DND-41 (cell line): ENCODE measurements at regions not wholly inside any gene's neighbourhood (a gene's known extent, or its start where the extent isn't known, plus 50 kb on each side); places are given as distances from the start of the nearest gene placed in this dataset.
A peak's percentile ranks its signal among the peaks of the same experiment; 100 is the strongest.

ENCODE experiments used
- ATAC-seq: fragments of 200-7000 bp; cut with Tn5 transposase; 3 replicates; pipeline ENCODE4 v1.9.1; 2021; ENCODE audit warnings: low read depth; ENCODE audit not compliant: insufficient read depth
- DNase-seq: peaks from one replicate; pipeline ENCODE4 v3.0.0-alpha.2; 2020
- H2AFZ ChIP-seq: 2 replicates; pipeline ENCODE4 v1.6.0; 2012; ENCODE audit warnings: low read depth, low read length
- H3K27ac ChIP-seq: 2 replicates; pipeline ENCODE4 v1.5.1; 2012; ENCODE audit warnings: low read length, inconsistent platforms
- H3K27me3 ChIP-seq: fragments of 200-600 bp; sonication (generic); 2 replicates; pipeline ENCODE4 v1.6.0; 2012; ENCODE audit warnings: low read length, mild to moderate bottlenecking, inconsistent platforms; ENCODE audit not compliant: insufficient read depth, poor library complexity
- H3K36me3 ChIP-seq: 2 replicates; pipeline ENCODE4 v1.5.1; 2012; ENCODE audit warnings: low read length, inconsistent platforms; ENCODE audit not compliant: insufficient read depth
- H3K4me1 ChIP-seq: 2 replicates; pipeline ENCODE4 v1.5.1; 2012; ENCODE audit warnings: mild to moderate bottlenecking, low read length; ENCODE audit not compliant: insufficient read depth
- H3K4me2 ChIP-seq: 2 replicates; pipeline ENCODE4 v1.6.0; 2012; ENCODE audit warnings: mild to moderate bottlenecking, moderate library complexity, low read length, inconsistent platforms; ENCODE audit not compliant: insufficient read depth
- H3K4me3 ChIP-seq, 2 experiments: fragments of 200-600 bp in 1 of 2; shearing (Covaris generic) in 1 of 2; 2 replicates each; pipeline ENCODE4 v1.5.1; 2012 to 2016; ENCODE audit warnings: inconsistent platforms in 2 of 2, low read length in 2 of 2, mild to moderate bottlenecking in 2 of 2, low read depth in 1 of 2, moderate library complexity in 1 of 2
- H3K79me2 ChIP-seq: 2 replicates; pipeline ENCODE4 v1.6.0; 2012; ENCODE audit warnings: low read length, inconsistent platforms; ENCODE audit not compliant: insufficient read depth
- H3K9ac ChIP-seq: 2 replicates; pipeline ENCODE4 v1.6.0; 2012; ENCODE audit warnings: low read depth, mild to moderate bottlenecking, inconsistent platforms, low read length, moderate library complexity
- H3K9me3 ChIP-seq: 2 replicates; pipeline ENCODE4 v1.5.1; 2012; ENCODE audit warnings: low read length, moderate library complexity, mild to moderate bottlenecking, inconsistent platforms; ENCODE audit not compliant: insufficient read depth, severe bottlenecking
- H4K20me1 ChIP-seq: 2 replicates; pipeline ENCODE4 v1.6.0; 2012; ENCODE audit warnings: low read length; ENCODE audit not compliant: insufficient read depth
- CTCF ChIP-seq: IDR thresholded peaks from 2 replicates; pipeline ENCODE4 v1.5.1; 2012; ENCODE audit warnings: borderline replicate concordance, low read length, moderate library complexity, mild to moderate bottlenecking; ENCODE audit not compliant: poor library complexity, severe bottlenecking; ENCODE audit errors: extremely low read depth
- EZH2 ChIP-seq: IDR thresholded peaks from 3 replicates; pipeline ENCODE4 v1.6.1; 2012; ENCODE audit warnings: borderline replicate concordance, low read depth, mild to moderate bottlenecking, moderate library complexity, low read length, inconsistent platforms; ENCODE audit not compliant: severe bottlenecking

GRCh38 chr14:61130512-61131260 lies 149.6 kb downstream of the SLC38A6 start:
- Histone ChIP-seq H3K4me2 (no peak overlapping the region), H3K9me3 (no peaks in the 10 kb centered on the region), H3K79me2 (no peaks in the 10 kb centered on the region), H3K27ac (no peak overlapping the region), H3K27me3 (peaks cover 2% of the 10 kb centered on the region), H3K4me3 (no peak overlapping the region), H3K4me1 (peaks cover 3% of the 10 kb centered on the region; the same call in 1 of the 2 replicates), H3K9ac (no peak overlapping the region), H2AFZ (no peak overlapping the region), H4K20me1 (no peaks in the 10 kb centered on the region), H3K36me3 (no peaks in the 10 kb centered on the region)
- ATAC-seq, result no peak
- DNase-seq, result no peak
- no peak for TF ChIP-seq EZH2
- no peak for TF ChIP-seq CTCF

GRCh38 chr14:61129168-61129745 lies 148.2 kb downstream of the SLC38A6 start:
- Histone ChIP-seq H3K27me3 (peaks cover 2% of the 10 kb centered on the region), H3K4me3 (no peak overlapping the region), H3K4me2 (no peak overlapping the region), H3K9me3 (no peaks in the 10 kb centered on the region), H2AFZ (no peak overlapping the region), H3K79me2 (no peaks in the 10 kb centered on the region), H3K9ac (no peak overlapping the region), H4K20me1 (no peaks in the 10 kb centered on the region), H3K27ac (no peak overlapping the region), H3K4me1 (peaks cover 3% of the 10 kb centered on the region; the same call in 1 of the 2 replicates), H3K36me3 (no peaks in the 10 kb centered on the region)
- TF ChIP-seq EZH2 (no peak), CTCF (no peak)
- DNase-seq, result no peak
- ATAC-seq, result no peak

GRCh38 chr14:61128382-61129167 lies 147.5 kb downstream of the SLC38A6 start:
- Histone ChIP-seq H2AFZ (peak overlapping the region; percentile 62), H3K4me2 (no peak overlapping the region), H3K9me3 (no peaks in the 10 kb centered on the region), H3K4me3 (no peak overlapping the region), H4K20me1 (no peaks in the 10 kb centered on the region), H3K36me3 (no peaks in the 10 kb centered on the region), H3K9ac (no peak overlapping the region), H3K4me1 (peaks cover 3% of the 10 kb centered on the region; the same call in 1 of the 2 replicates), H3K27ac (no peak overlapping the region), H3K27me3 (peaks cover 2% of the 10 kb centered on the region), H3K79me2 (no peaks in the 10 kb centered on the region)
- DNase-seq (no peak), ATAC-seq (no peak)
- TF ChIP-seq EZH2 (no peak), CTCF (no peak)
